Lower leg skin (tissue), 3 donors: ENCODE measurements at regions not wholly inside any gene's neighbourhood (a gene's known extent, or its start where the extent isn't known, plus 50 kb on each side); places are given as distances from the start of the nearest gene placed in this dataset.

Experiments used
- CTCF ChIP-seq, 3 donors: fragments of 450-650 bp; IDR thresholded peaks; one replicate each; pipeline ENCODE4 v1.5.1; 2016; ENCODE audit warnings: antibody characterized with exemption in 3 of 3, mild to moderate bottlenecking in 3 of 3, moderate library complexity in 2 of 3
- POLR2A ChIP-seq, 2 donors: fragments of 450-650 bp; IDR thresholded peaks; one replicate each; pipeline ENCODE4 v1.6.1; 2016 to 2017; ENCODE audit warnings: antibody characterized with exemption in 2 of 2, mild to moderate bottlenecking in 1 of 2, moderate library complexity in 1 of 2

DNA sequence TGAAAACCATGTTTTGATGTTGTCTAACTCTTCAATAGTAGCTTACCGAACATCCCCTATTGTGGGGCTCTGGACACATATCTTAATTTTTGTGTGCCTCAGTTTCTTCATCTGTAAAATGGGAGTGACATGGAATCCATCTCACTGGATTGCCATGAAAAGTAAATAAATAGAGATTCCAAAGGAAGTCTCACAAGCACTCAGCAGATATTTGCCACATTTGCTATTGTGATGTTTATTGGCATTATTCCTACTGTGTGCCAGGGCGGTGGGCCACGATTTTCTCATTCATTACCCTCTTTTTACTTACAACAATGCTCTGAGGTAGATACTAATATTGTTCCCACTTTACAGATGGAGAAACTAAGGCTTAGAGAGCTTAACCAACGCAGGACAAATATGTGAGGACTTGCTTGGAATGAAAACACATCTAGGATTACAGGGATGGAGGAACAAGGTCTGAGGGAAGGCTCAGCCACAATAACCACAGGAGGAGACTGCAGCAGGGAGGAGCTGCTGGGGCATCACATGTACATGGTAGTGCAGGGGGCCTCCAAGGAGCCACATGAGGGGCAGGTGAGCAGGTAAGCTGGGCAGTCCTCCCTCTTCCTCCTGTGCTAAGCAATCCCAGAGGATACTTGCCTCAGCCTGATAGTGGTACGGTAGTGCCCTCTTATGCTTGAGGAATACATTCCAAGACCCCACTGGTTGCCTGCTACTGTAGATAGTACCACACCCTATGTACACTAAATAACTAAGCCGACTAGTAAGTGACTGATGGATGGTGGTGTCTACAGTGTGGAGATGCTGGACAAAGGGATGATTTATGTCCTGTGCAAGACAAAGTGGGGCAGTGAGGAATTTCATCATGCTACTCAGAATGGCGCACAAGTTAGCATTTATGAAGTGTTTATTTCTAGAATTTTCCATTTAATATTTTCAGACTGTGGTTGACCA, 176.9 kb downstream of the FOXA2 start:
- no peak for TF ChIP-seq POLR2A (IDR thresholded peaks at IDR 0.05)
- no peak for TF ChIP-seq CTCF (IDR thresholded peaks at IDR 0.05)
